ENCODE measurements at regions not wholly inside any gene's neighbourhood (a gene's known extent, or its start where the extent isn't known, plus 50 kb on each side); places are given as distances from the start of the nearest gene placed in this dataset.
"Not testable (repeated sequence)": the region's sequence is repeated elsewhere in the genome, so short reads cannot be mapped to it uniquely, and the experiment has no call there.

GRCh38 chr2:231869016-231869415 is 57.2 kb downstream of the NPPC start:
- TF ChIP-seq NFXL1 (CRISPR knock-in tag; IDR thresholded peaks at IDR 0.05); PTBP1 (IDR thresholded peaks at IDR 0.05; ENCODE audit: low read depth, low read length); ZNF780A (CRISPR knock-in tag; IDR thresholded peaks at IDR 0.05); CHCHD3 (CRISPR knock-in tag; IDR thresholded peaks at IDR 0.05); JUND (IDR thresholded peaks at IDR 0.05; ENCODE audit: borderline replicate concordance, low read depth, low read length); JUND (tag; IDR thresholded peaks at IDR 0.05; ENCODE audit: borderline replicate concordance, low read depth, low read length); EZH2 (IDR thresholded peaks at IDR 0.05; ENCODE audit: borderline replicate concordance, low read depth, low read length); USF1 (CRISPR knock-in tag; IDR thresholded peaks at IDR 0.05); CBX8 (IDR thresholded peaks at IDR 0.05; ENCODE audit: borderline replicate concordance, extremely low read depth, low read depth, low read length, poor library complexity, severe bottlenecking); NR2C2 (CRISPR knock-in tag; IDR thresholded peaks at IDR 0.05); NR2C2 (tag; IDR thresholded peaks at IDR 0.05): not testable (repeated sequence)

All from K562 (cell line).